ENCODE measurements at regions not wholly inside any gene's neighbourhood (a gene's known extent, or its start where the extent isn't known, plus 50 kb on each side); places are given as distances from the start of the nearest gene placed in this dataset.

GRCh38 chr3:166064476-166064875, 227.3 kb upstream of the BCHE start:
- H3K27ac ChIP-seq (ENCODE audit: low read depth in 1 of 2, low read length in 2 of 2): no peak overlapping the region
- ATAC-seq (ENCODE audit: poor library complexity) (no peak), DNase-seq (no peak)
- H3K4me1 ChIP-seq (ENCODE audit: insufficient read depth, low read length): no peaks in the 10 kb centered on the region
- TF ChIP-seq CTCF (IDR thresholded peaks at IDR 0.05): no peak
- no peak overlapping the region for H3K27ac Mint-ChIP-seq
- intact Hi-C loops (cut with DNase I, micrococcal nuclease): no loop called here
- no peaks in the 10 kb centered on the region for H3K27me3 ChIP-seq (ENCODE audit: control insufficient read depth in 1 of 2, insufficient read depth in 2 of 2, low read length in 2 of 2)
- H3K36me3 Mint-ChIP-seq (ENCODE audit: low read depth): no peaks in the 10 kb centered on the region
- POLR2A ChIA-PET: no interaction called here
- peaks cover 11% of the 10 kb centered on the region for H3K9me3 Mint-ChIP-seq
- no peak overlapping the region for H3K4me3 Mint-ChIP-seq
- CTCF ChIA-PET: no interaction called here
- no peaks in the 10 kb centered on the region for H3K4me1 Mint-ChIP-seq (ENCODE audit: low read depth)
- no peaks in the 10 kb centered on the region for H3K27me3 Mint-ChIP-seq
- H3K9me3 ChIP-seq (ENCODE audit: control insufficient read depth in 1 of 2, insufficient read depth in 1 of 2, low read length in 2 of 2): peaks cover 0 to 15% of the 10 kb centered on the region in 2 experiments
- H3K4me3 ChIP-seq (ENCODE audit: low read length): no peak overlapping the region
- no peaks in the 10 kb centered on the region for H3K36me3 ChIP-seq (ENCODE audit: insufficient read depth, low read length)

GRCh38 chr3:166060789-166061479, 223.7 kb upstream of the BCHE start:
- H3K9me3 Mint-ChIP-seq: peaks cover 6% of the 10 kb centered on the region
- Histone ChIP-seq H3K9me3 (ENCODE audit: control insufficient read depth in 1 of 2, insufficient read depth in 1 of 2, low read length in 2 of 2) (peaks cover 0 to 10% of the 10 kb centered on the region in 2 experiments), H3K4me1 (ENCODE audit: insufficient read depth, low read length) (no peaks in the 10 kb centered on the region), H3K27ac (ENCODE audit: low read depth in 1 of 2, low read length in 2 of 2) (no peak overlapping the region), H3K27me3 (ENCODE audit: control insufficient read depth in 1 of 2, insufficient read depth in 2 of 2, low read length in 2 of 2) (no peaks in the 10 kb centered on the region), H3K4me3 (ENCODE audit: low read length) (no peak overlapping the region), H3K36me3 (ENCODE audit: insufficient read depth, low read length) (no peaks in the 10 kb centered on the region)
- CTCF ChIA-PET: no interaction called here
- H3K4me1 Mint-ChIP-seq (ENCODE audit: low read depth): no peaks in the 10 kb centered on the region
- intact Hi-C loops (cut with DNase I, micrococcal nuclease): no loop called here
- ATAC-seq (ENCODE audit: poor library complexity) (no peak), DNase-seq (no peak)
- H3K27me3 Mint-ChIP-seq: no peaks in the 10 kb centered on the region
- no peaks in the 10 kb centered on the region for H3K36me3 Mint-ChIP-seq (ENCODE audit: low read depth)
- TF ChIP-seq CTCF (IDR thresholded peaks at IDR 0.05): no peak
- H3K4me3 Mint-ChIP-seq: no peak overlapping the region
- POLR2A ChIA-PET: no interaction called here
- no peak overlapping the region for H3K27ac Mint-ChIP-seq

- Histone ChIP-seq H3K27ac (ENCODE audit: low read depth in 1 of 2, low read length in 2 of 2) (no peak overlapping the region), H3K4me1 (ENCODE audit: insufficient read depth, low read length) (no peaks in the 10 kb centered on the region), H3K36me3 (ENCODE audit: insufficient read depth, low read length) (no peaks in the 10 kb centered on the region), H3K9me3 (ENCODE audit: control insufficient read depth in 1 of 2, insufficient read depth in 1 of 2, low read length in 2 of 2) (peaks cover 0 to 8% of the 10 kb centered on the region in 2 experiments), H3K27me3 (ENCODE audit: control insufficient read depth in 1 of 2, insufficient read depth in 2 of 2, low read length in 2 of 2) (no peaks in the 10 kb centered on the region), H3K4me3 (ENCODE audit: low read length) (no peak overlapping the region)
- H3K27ac Mint-ChIP-seq: no peak overlapping the region
- intact Hi-C loops (cut with DNase I, micrococcal nuclease): no loop called here
- no peaks in the 10 kb centered on the region for H3K36me3 Mint-ChIP-seq (ENCODE audit: low read depth)
- no peak for TF ChIP-seq CTCF (IDR thresholded peaks at IDR 0.05)
- H3K4me3 Mint-ChIP-seq: no peak overlapping the region
- POLR2A ChIA-PET: no interaction called here
- no peaks in the 10 kb centered on the region for H3K4me1 Mint-ChIP-seq (ENCODE audit: low read depth)
- DNase-seq: no peak
- H3K9me3 Mint-ChIP-seq: peaks cover 20% of the 10 kb centered on the region
- no peak for ATAC-seq (ENCODE audit: poor library complexity)
- no peaks in the 10 kb centered on the region for H3K27me3 Mint-ChIP-seq
- CTCF ChIA-PET: no interaction called here
These were observed 215.2 kb upstream of the BCHE start for GRCh38 chr3:166052440-166052839.

All from CD4-positive, alpha-beta T cell (primary cell).